NCI-H146 treated with DMSO at 0.1 percent for 48 hours (cell line): ENCODE measurements at regions not wholly inside any gene's neighbourhood (a gene's known extent, or its start where the extent isn't known, plus 50 kb on each side); places are given as distances from the start of the nearest gene placed in this dataset.
A peak's percentile ranks its signal among the peaks of the same experiment; 100 is the strongest.
"Not testable (repeated sequence)": the region's sequence is repeated elsewhere in the genome, so short reads cannot be mapped to it uniquely, and the experiment has no call there.

ENCODE experiments used
- DNase-seq: peaks from one replicate; lab custom pipeline; 2025; ENCODE audit not compliant: unreplicated experiment; lab: John Stamatoyannopoulos, UW

DNA sequence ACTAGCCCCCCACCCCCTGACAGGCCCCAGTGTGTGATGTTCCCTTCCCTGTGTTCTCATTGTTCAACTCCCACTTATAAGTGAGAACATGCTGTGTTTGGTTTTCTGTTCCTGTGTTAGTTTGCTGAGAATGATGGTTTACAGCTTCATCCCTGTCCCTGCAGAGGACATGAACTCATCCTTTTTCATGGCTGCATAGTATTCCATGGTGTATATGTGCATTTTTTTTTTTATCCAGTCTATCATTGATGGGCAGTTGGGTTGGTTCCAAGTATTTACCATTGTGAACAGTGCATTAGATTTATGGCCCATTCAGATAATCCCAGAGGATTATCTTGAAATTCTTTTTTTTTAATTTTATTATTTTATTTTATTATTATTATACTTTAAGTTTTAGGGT is 872.5 kb upstream of the ARRDC3 start:
- not testable (repeated sequence) for DNase-seq

DNA sequence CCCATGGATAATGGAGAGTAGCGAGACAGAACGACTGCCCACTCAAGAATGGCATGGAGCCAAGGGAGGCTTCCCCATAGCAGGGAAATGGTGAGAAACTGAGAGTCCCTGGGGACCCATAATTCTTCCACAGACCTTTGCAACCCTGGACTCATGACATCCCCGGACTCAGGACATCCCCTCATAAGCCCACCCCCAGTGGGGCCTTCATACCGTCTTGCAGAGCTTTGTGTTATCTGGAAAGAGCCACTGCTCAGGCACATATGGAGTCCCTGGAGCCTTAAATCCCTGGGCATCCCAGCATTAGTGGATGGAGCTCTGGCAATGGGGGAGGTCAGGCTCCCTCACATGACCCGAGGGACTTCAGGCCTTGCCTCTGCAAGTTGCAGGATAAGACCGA is 865.4 kb upstream of the ARRDC3 start:
- no peak for DNase-seq

DNA sequence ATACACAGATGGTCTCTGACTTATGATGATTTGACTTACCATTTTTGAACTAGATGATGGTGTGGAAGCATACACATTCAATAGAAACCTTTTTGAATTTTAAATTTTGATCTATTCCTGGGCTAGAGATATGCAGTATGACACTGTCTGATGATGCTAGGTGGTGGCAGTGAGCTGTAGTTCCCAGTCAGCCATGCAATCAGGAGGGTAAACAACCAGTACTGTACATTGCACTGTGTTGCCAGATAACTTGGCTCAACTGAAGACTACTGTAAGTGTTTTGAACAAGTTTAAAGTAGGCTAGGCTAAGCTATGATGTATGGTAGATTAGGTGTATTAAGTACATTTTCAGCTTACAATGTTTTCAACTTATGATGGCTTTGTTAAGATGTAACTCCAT is 859.1 kb upstream of the ARRDC3 start:
- DNase-seq, result no peak

DNA sequence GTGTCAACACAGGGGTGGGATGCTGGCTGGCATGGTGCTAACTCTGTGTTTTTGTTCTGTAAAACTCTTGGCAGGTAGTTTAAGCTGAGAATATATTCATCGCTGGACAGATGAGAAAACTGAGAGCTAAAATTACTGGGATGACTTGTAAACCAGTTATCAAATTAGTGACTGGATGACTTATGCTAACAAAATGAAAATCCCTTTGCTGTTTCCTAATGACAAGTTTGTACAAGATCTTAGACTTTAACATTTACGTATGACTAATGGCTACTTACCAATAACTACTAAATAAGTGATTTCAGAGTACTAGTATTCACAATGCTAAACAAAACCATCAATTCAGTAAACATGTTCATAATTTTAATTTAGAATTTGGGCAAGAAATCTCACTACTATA is 854.8 kb upstream of the ARRDC3 start:
- DNase-seq, result no peak

DNA sequence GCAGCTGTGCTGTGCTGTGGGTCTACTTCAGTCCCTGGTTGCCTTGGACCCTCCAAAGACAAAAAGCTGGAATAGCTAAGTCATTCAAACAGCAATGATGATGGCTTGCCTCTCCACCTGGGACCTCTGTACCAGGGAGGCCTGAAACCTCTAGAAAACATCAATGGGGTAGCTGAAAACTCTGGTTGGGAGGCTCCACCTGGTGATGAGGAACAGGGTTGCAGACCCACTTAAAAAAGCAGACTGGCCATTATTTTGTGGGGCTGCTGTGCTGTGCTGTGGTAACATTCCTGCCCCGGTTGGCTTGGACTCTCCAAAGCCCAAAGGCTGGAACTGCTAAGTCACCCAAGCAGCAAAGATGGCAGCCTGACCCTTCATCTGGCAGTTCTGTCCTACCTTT is 839.3 kb upstream of the ARRDC3 start:
- no peak for DNase-seq

DNA sequence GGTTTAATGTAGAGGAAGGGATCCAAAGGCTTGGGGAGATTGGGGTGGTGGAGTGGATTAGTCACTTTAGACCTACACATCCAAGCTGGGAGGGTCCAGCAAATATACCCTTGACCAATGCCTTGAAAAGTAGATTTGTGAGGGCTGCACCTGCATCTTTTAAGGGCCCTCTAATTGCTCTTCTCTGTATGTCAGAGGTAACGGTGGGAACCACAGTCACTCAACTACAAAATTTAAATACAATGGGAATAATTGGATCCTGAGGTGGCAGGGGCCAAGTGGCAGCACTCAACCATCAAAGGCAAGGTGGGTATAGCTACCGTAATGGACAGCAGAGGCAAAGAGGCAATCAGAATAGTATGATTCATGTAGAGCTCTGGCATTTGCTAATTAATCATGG is 833.7 kb upstream of the ARRDC3 start:
- not testable (repeated sequence) for DNase-seq

DNA sequence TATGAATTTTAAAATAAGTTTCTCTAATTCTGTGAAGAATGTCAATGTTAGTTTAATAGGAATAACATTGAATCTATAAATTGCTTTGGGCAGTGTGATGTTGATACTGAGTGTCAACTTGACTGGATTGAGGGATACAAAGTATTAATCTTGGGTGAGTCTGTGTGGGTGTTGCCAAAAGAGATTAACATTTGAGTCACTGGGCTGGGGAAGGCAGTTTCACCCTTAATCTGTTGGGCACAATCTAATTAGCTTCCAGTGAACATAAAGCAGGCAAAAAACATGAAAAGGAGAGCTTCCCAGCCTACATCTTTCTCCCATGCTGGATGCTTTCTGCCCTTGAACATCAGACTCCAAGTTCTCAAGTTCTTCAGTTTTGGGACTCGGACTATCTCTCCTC is 832.0 kb upstream of the ARRDC3 start:
- no peak for DNase-seq

DNA sequence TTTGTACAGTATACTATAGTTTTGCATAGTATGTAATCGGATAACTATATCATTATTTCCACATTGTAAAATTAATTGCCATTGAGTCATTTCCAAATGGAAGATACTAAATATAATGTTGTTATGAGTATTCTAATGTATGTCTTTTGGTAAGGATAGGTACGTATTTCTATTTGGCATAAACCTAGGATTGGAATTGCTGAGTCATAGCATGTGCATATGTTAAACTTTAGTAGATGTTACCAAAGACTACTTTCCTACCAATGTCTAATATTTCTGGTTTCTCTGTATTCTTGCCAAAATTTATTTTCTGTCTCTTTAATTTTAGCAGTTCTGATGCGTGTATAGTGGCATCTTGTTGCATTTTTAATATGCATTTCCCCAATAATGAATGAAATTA is 825.1 kb upstream of the ARRDC3 start:
- DNase-seq, result no peak

DNA sequence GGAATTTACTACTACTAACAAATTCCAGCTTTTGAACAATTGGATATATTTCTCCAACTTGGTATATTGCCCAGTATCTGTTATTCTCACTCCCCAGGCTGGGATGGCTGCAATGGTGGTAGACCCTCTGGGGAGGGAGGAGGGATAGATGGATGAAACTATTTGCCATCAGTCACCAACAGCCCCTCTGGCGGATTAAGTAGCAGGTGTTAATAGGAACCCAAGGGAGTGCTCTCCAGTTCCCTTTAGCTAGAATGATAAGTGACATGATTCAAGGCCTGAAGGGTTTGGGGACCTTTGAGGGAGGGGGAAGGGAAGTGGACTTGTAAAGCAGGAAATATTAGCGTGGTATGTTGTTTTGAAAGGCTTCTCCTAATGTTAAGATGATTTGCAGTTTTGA is 824.0 kb upstream of the ARRDC3 start:
- no peak for DNase-seq

DNA sequence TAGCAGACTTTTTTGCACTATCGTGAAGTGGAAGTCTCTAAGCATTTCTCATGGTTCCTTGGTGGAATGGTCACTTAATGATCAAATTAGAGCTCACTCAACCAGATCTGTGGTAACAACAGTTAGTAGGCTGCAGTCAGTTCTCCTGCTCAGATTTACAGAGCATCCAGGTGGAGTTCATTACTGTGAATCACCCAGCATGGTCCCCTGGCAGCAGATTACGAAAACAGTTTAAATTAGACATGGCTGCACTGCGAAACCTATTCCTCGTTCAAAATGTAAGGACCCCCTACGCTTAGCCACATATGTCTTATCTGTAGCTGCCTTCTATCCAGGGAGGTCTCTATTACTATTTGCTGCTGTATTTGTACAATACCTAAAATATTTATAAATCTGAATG is 823.6 kb upstream of the ARRDC3 start:
- DNase-seq, result no peak

DNA sequence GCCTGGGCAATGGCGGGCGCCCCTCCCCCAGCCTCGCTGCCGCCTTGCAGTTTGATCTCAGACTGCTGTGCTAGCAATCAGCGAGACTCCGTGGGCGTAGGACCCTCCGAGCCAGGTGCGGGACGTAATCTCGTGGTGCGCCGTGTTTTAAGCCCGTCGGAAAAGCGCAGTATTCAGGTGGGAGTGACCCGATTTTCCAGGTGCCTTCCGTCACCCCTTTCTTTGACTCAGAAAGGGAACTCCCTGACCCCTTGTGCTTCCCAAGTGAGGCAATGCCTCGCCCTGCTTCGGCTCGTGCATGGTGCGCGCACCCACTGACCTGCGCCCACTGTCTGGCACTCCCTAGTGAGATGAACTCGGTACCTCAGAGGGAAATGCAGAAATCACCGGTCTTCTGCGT is 815.9 kb upstream of the ARRDC3 start:
- not testable (repeated sequence) for DNase-seq

DNA sequence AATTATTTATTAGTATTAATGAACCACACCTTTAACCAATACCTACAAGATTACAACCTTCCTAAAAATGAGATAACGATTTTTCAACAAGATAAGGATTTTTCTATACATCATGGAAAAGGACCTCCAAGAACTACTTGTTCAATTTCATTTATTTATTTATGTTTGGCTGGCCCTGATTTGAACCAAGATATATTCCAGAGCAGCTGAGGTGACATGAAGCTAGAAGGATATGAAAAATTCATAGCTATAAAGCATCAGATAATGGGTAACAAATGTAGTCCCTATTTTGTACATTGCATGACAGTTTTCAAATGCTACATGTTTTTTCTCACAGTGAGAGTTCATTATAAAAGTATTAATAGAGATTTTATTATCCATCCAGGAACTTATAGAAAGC is 798.5 kb upstream of the ARRDC3 start:
- DNase-seq, result no peak

DNA sequence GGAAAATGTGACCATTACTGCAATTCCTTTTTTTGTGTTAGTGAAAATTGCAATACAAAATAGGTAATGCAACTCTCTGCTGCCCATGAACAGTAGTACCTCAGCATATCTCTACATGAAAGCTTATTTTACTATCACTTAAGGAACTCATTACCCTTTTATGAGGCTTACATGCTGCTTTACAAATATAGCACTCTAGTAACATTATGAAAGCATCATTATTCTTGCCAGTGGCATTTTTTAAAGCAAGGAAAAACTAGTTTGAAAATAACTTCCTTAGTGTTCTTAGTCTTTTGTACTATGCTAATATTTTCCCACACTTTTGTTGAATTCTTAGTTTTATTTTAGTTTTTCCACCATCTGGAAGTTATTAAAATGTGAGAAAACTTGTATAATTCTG is 797.3 kb upstream of the ARRDC3 start:
- DNase-seq, result no peak

DNA sequence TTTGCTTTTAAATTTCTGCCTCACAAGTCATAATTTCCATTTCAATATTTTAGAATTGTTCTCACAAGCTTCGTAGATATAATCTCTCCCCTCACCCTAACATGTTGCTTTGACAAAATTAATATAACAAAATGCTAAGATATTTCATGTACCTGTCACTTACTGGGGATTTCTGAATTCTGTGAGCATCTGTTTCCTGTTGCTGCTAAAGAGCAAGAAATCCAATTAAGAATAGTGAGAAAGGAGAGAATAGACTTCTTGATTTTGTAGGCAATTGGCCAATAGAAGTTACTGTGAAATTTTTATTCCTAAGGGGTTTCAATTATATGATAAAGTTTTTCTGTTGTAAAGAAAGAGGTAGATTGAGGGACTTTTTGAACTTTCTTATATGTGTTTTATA is 796.5 kb upstream of the ARRDC3 start:
- DNase-seq, result no peak

DNA sequence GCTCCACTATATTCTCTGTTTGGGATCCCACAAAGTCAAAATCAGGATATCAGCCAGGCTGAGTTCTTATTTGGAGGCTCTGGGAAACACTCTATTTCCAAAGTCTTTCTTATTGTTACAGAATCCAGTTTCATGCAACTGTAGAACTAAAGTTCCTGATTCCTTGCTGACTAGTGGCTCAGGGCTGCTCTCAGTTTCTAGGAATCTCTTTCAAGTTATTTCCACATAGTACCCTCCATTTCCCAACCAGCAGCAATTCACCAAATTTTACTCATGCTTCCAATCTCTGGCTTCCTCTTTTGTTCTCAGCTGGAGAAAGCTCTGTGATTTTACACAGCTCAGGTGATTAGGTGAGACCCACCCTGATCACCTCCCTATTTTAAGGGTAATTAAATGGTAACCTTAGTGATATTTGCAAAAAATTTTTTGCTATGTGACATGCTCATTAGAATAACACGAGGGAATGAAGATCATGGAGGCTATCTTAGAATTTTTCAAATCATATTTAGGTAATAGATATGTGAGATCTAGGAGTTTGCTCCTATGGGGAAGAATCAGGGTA is 794.9 kb upstream of the ARRDC3 start:
- DNase-seq, result no peak

DNA sequence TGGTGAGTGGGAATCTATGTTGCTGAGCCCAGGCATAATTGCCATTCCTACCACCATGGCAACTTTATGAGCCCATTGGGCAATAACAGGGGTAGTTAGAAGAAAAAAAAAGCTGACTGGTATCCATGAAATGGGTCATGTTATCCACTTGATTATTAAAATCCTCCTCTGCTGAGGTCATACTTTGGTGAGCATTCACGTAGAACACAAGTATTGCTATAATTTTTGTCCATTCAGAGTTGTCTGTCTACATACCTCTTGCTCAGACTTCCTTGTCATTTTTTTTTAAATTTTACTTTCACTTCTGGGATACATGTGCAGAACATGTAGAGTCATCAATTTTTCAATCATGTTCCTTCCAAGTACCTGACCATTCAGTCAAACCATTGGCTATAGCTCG is 780.8 kb upstream of the ARRDC3 start:
- DNase-seq, result no peak

DNA sequence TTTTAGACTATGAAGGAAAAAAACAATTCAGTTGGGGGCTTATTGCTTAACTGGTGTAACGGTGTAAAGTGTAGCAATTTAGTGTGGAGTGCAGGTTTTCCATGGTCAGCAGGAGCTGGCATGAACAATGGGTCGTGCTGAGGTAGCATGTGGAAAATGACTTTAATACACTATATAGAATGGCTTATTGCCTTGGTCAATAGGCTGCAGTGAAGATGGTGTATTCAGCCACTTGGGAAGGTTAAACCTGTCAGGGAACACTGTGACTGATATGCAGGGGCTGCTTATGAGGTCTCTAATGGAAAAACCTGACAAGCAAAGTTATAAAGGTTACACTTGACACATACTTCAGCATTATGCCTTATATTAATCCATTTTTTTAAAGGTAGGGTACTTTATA is 764.7 kb upstream of the ARRDC3 start:
- peak; percentile 43 for DNase-seq

DNA sequence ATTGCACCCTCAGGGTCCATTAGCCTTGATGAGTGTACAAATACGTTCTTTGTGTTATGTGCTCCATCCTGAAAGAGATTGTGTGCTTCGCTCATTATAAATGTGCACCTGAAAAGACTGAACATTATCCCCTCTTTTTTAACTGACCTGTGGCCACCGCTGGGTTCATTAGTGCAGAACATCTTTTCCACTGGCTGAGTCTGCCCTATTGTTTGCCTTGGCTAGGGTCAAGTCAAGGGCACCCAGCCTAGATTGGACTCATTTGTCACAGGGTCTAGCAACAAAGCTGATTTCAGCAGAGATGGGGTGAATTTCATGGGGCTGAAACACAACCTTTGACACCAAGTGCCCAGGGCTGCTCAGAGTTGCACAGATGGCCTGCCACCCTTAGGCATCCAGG is 764.1 kb upstream of the ARRDC3 start:
- DNase-seq, result peak; percentile 94

DNA sequence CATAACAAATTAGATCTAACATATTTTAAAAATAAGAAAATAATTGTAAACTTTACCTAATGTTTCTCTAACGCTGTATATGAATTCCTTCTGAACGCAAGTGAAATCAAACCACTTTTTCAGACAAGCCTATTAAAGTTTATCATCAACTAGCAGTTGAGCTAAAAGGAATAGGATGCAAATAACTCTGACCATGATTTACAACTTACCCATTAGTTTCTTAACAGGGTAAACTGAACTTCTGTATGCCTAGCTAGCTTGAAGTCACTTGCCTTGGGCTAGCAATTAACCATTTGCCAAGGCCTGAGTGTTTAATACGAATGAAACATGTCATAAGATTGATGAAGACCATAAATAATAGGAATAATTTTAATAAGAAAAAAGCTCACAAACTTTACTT is 762.7 kb upstream of the ARRDC3 start:
- no peak for DNase-seq

DNA sequence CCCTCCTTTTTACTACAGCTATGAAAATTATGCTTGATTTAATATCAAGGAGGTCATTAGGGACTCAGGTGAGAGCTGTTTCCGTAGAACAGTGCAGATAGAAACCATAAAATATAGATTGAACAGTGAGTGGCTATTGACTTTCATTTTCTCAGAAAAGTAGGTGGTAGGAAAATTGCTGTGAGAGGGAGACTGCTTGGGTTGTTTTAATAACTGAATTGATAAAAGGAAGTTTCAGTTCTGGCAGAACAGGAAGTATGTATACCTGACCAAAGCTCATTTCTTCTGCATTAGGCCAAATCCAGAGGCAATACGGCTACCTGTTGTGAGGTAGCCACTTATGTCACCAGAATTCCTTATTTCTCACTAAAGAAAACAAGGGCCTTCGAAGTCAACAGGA is 761.7 kb upstream of the ARRDC3 start:
- no peak for DNase-seq

DNA sequence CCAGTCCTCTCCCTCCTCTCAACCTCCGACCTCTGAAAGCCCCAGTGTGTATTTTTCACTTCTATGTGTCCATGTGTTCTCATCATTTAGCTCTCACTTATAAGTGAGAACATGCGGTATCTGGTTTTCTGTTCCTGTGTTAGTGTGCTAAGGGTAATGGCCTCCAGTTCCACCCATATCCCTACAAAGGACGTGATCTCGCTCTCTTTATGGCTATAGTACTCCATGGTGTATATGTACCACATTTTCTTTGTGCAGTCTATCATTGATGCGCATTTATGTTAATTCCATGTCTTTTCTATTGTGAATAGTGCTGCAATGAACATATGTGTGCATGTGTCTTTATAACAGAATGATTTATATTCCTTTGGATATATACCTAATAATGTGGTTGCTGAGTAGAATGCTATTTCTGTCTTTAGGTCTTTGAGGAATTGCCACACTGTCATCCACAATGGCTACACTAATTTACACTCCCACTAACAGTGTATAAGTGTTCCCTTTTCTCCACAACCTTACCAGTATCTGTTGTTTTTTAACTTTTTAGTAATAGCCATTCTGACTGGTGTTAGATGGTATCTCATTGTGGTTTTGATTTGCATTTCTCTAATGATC is 749.3 kb upstream of the ARRDC3 start:
- not testable (repeated sequence) for DNase-seq

DNA sequence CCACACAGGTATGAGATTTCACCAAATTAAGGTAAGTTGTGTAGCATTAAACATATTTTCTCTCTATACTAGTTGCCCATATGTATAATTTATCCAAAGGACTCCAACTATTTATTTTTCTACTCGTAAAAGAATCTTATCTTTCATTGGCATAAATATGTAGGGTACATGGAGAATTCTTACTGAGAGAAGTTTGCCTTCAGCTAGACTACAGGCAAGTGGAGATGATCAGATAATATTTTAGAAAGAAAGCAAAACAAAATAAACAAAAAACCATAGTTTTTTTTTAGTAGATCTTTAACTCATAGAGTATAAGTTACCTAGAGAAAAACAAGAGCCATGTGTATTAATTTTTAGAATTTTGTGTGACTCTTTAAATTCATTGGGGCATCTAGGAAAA is 743.1 kb upstream of the ARRDC3 start:
- DNase-seq, result no peak

DNA sequence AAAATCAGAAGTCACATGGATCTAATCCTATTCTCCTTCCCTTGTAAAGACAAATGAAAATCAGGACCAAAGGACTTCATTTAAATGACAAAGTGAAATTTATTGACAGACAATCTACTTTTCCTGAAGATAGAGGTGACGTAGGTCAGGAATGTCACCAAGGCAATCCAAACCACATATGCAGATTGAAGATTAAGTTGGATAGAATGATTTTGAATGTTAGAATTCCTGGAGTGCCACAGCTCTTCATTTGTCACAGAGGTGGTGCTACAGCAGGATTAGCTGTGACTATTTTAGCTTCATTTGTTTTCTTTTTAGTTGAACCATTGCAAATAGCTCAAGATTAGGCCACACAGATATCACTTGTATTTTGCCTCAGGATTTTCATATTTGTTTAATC is 736.0 kb upstream of the ARRDC3 start:
- DNase-seq, result no peak
